ENCODE measurements at regions not wholly inside any gene's neighbourhood (a gene's known extent, or its start where the extent isn't known, plus 50 kb on each side); places are given as distances from the start of the nearest gene placed in this dataset.

- TF ChIP-seq CTCF (IDR thresholded peaks at IDR 0.05) (no peak), POLR2A (IDR thresholded peaks at IDR 0.05) (no peak)
Measured at GRCh38 chr22:27453725-27454124, 347.8 kb downstream of the MN1 start.

All from Peyer's patch (tissue), 4 donors.